Right renal pelvis (tissue), 4 donors: ENCODE measurements at regions not wholly inside any gene's neighbourhood (a gene's known extent, or its start where the extent isn't known, plus 50 kb on each side); places are given as distances from the start of the nearest gene placed in this dataset.

Source experiments
- DNase-seq, 4 donors: peaks; one replicate each; pipeline ENCODE4 v3.0.0-alpha.2; 2013; ENCODE audit warnings: low read depth in 4 of 4, low spot score in 3 of 4, missing footprints in 1 of 4

DNA sequence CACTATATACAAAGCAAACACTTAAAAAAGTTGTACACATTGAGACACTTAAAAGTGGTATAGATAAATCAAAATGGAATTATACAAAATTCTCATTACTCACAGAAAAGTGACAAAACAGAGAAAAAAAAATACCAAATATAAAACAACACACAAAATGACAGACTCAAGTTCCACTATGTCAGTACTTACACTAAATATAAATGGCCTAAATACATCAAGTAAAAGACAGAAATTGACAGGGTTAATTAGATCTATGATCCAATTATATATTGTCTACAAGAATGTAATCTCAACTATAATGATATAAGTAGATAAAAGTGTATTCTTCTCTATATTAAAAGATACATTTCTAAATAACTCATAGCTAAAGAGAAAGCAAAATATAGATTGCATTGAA, 401.6 kb upstream of the PFKP start:
- DNase-seq = no peak

DNA sequence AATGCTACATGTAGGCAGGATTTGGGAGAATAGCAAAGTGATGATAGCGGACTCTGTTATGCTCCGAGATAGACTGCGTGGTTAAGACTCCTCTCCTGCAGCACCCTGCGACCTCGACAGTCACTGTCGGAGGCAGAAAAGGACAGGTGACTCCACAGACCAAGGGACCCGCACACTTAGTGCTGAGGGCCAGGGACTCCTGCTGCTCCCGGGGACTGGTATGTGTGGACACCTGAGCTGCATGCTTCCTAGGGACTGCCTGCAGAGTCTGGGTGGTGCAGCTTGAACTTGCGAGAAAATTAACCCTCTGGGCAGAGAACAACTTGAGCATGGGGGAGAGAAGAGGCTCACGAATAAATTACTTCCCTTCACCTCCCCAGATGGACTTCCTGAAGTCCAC, 407.1 kb upstream of the PFKP start:
- DNase-seq = no peak

DNA sequence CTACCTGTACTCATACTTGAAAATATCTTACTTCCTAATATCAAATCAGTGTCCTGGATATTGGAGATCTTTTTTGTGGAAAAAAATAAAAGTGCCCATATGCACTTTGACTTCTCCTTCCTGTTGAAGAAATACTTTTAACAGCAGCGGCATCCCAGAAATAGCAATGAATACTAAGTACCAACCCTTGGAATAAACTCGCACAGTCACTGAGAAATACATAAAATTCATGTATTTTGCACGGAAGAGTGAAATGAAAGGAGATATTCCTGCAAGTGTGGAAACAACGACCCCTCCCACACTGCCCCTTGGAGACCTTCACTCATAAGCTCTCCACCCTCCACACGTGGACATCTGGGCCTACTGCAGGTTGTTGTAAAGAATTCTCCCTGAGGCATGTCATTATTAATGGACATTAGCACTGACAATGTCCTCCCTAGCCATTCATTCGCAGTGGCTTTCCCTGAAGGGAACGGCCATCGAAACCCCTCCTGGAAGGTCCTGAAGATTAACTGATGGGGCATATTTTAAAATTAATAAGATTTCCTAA, 407.6 kb upstream of the PFKP start:
- no peak for DNase-seq

DNA sequence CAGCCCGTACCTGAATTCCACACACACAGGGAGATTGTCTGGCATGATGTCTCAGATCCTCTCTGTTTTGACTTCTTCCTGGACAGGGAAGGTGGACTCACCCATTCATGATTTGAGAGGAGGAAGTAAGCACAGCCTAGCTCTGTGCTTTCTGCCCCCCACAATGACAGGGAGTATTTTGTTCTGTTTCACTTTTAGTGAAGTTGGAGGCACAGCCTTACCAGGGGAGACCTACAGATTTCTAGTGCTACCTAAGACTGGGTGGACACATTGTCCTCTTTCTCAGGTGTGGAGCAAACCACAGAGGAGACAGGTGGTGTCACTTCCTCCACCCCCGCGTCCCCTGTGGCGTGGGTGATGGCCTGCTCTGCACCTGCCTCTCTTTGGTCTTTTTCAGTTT, 408.6 kb upstream of the PFKP start:
- DNase-seq = no peak

DNA sequence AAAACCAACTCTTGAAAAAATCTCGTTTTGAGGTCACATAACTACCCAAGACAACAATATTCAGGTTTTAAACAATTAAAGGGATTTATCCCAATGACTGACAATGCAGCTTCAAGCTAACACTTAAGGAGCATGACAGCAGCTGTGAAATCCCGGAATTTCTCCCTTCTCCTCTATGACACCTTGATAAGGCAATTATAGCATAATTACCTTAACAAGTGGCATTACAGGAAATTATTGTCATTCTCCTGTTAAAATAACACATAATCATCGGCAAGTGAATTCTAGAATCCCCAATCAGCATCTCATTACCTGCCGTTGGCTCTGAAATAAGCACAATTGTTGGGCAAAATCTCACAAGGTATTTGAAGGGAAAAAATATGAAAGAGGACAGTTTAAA, 417.0 kb upstream of the PFKP start:
- no peak for DNase-seq

DNA sequence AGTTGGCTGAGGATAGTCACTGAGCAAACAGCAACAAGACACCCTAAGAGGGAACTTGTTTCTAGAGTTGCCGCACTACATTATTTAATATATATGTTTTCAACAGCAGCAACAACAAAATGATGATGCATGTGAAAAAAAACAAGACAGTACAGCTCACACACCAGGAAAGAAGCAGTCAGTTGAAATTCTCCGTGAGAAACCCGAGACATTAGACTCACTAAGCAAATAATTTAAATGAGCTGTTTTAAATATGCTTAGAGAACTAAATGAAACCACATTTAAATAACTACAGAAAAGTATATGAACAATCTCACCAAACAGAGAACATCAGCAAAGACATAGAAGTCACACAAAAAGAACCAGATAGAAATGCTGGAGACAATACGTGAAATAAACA, 426.3 kb upstream of the PFKP start:
- no peak for DNase-seq

DNA sequence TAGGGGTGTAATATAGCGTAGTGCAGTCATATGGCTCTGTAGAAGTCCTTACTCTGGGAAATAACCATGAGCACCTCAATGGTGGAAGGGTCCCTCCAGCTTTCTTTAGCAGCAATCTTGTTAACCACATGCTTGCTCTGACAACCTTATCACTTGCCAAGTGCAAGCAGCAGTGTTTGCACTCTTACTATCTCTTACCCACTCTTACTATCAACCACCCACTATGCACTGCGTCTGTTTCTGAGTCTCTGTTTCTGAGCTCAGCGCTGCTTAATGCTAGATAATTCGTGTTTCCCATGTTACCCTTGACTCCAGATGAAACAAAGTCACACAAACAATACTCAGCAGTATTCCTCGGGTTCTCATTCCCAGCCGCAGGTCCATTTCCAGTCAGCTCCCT, 433.7 kb upstream of the PFKP start:
- DNase-seq = no peak

DNA sequence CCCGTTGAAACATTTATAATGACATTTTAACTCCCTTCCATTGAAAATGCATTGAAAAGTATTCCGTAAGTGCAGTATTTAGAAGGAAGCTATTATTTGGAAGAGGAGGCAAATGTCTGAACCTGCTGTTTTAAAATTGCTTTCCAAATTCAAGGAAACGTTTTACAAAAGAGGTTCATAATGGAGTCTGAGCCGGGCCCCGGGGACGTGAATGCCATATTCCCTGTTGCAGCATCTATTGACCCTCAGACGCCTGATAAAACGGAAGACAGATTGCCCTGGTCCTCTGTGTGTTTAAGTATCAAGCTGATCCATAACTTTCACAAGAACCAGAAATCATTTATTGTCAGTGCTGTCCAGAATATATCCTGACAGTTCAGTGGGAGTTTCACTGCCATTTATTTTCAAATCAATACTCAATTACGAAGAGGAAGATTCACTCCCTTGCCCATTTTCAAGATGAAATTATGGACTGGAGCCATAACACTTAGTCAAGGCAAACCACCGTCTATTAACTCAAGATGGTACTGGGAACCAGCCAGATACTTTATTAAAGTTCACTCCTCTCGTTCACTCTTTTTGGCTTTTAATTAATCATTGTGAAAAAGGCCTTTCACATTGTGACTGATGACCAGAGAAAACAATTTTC, 435.7 kb upstream of the PFKP start:
- DNase-seq = no peak

DNA sequence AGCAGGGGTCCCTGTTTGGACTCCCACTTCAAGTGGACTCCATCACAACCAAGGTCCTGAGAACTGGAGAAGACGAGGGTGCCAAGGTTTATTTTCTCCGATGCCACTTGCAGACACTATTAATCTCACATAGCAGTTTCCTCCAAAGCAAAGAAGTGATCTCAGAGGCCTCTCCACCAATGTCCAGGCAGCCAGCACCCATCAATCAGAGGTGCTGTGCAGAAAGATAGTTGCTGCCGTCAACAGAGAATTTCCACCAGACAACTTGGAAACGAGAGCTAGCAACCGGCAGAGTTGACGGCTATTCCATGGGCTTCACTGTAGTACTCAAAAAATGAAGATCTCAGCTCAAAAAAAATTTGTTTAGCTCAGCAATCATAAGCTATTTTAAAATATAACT, 438.6 kb upstream of the PFKP start:
- DNase-seq = no peak

DNA sequence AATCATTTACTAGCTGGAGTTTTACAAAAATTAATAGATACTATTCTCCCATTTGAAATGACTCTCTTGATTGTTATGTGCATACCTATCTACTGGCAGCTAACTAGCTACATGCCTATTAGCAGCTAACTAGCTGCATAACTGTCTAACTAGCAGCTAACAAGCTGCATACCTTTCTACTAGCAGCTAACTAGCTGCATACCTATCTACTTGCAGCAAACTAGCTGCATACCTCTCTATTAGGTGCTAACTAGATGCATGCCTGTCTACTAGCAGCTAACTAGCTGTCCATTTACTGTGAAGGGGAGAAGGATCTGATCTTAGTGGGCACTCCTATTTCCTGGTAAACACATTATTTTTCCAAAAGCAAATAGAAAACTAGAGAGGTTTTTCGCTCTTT, 439.4 kb upstream of the PFKP start:
- DNase-seq = no peak

DNA sequence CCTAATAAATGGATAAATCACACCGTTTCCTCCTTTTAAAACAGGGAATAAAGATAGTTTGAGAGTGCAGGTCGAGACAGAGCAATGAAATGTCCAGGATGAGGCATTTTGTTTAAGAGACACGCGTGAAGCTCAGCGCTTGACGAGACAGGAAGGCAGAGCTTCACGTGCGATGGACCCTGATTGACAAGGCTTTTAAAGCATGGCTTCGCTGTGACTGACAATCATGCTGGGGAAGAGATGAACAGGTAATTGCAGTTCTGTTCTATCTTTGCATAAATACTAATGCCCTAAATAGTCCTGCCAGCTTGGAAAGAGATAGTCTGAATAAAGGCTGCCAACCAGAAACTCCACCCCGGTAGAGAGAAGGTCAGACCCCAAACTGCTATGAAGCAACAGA, 442.3 kb upstream of the PFKP start:
- DNase-seq = no peak

DNA sequence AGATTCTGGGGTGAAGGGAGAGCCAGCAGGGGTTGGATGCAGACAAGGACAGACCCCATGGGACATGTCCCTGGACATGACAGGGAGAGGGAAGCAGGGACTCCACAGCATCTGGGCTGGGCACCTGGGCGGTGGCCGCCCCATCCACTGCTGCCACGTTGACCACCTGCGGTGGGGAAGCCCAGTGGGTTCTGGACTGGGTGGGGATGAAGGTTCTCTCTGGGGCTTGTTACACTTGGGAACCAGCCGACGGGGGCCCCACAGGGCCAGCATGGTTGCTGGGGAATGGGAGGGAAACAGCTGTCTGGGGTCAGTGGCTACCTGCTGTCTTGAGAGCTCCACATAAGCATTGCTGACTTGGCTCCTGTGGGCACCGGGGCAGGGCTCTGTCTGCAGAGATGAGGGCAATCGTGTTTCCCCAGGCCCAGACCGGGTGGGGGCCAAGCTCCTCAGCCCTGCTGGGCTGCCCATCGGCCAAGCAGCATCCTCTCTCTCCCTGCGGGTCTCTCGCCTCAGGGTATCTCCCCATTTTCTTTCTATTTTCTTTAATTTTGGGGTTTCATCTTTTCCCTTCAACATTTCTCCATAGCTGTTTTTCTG, 443.6 kb upstream of the PFKP start:
- no peak for DNase-seq

DNA sequence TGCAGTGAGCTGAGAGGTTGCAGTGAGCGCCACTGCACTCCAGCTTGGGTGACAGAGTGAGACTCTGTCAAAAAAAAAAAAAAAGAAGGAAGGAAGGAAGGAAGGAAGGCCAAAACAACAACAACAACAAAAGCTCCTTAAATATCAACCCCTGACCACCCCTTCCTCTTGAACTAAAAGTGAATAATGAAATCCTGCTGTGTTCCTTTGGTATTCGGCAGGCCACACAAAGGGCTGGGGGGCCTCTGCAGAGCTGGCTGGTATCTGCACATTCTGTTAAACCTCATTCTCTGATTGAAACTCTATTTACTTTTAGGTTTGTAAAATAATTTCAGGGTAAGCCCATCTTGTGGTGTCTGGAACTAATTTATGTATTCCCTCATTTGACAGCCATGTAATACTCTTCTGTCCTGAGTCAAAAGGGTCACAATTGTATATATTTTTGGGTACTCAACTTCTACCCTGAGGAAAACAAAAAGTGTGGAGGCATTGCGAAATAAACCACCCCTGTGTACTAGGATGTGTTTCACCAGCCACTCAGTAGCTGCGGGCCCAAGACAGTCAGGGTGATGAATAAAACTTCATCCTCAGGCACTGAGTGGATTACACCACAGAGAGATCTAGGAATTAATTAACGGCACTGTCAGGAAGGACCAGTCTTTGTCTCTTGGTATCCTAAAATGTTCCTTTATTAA, 446.4 kb upstream of the PFKP start:
- DNase-seq = no peak

DNA sequence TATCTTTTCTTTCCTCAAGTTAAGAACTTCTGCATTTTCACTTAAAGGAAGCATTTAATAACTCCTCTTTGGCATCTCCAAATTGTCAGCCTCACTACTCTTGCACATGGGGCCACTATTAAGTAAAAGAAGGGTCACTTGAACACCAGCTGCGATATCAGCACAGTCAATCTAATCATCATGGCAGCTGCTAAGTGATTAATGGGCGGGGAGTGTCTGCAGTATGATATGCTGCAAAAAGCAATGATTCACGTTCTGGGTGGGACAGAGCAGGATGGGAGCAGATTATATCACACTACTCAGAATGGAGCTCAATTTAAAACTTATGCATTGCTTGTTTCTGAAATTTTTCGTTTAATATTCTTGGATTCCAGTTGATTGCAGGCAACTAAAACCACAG, 447.4 kb upstream of the PFKP start:
- no peak for DNase-seq

DNA sequence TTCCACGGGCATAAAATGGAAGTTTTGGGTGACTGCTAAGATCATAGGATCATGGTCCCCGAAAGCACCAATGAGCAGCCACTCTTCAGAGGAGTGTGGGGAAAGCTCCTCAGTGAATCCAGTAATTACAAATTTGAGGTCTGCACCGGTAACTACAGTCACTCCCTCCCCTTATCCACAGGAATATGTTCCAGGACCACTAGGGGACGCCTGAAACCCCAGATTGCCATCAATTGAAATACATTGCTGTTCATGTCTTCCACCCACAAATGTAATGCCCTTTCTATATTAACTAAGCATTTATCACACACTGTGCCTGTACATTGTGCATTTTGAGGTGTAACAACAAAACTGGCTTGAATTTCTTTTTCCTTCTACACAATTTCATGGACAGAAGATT, 447.9 kb upstream of the PFKP start:
- peak; percentile 10 to 28 (median 20) for DNase-seq

DNA sequence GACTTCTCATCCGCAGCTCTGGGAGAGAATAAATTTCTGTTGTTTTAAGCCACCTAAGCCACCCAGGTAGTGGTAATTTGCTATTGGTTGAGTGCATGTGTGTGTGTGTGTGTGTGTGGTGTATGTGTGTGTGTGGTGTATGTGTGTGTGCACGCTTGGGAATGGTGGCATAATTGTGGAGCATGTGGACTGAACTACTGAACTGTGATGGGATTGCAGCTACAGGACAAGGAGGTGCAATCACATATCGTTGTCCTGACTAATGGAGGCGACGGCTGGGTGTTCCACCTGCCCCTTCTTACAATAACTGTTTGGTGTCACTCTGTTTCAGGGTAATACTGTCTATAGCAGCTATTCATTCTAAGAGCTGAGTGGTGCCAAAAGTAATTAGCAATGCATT, 448.7 kb upstream of the PFKP start:
- DNase-seq = no peak

DNA sequence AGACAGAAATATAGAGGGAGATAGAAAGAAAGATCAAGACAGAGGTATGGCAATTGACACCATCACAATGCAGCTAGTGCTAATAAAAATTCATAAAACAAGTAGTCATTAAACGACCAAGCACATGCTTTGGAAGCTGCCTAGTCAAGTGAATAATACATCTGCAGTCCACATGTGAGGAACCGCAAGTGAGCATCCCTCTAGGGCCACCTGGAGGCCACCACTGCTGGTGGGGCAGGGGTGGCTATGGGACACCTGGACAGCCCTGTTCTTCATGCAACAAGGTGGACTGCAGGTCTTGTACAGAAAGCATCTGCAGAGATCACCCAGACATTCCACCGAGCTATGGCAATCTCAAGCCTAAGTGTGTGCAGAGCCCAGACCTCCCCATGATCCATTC, 451.1 kb upstream of the PFKP start:
- DNase-seq = no peak

DNA sequence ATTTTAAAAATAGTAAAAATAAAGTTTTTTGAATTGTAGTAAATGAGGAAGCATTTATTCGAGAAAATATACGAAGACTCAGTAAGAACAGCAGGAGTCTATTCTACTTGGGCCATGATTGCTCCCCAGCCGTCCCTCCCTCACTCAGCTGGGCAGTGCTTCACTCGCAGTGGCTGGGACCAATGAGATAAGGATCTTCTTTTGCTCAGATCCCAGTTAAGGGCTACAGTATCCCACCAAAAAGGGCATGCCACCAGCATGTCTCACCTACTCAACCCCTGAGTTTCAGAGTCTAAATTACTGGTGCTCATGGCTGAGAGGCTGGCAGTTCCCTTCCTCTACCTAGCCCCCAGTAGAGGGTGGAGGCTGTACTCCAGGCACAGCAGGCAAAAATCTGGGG, 455.7 kb upstream of the PFKP start:
- no peak for DNase-seq

DNA sequence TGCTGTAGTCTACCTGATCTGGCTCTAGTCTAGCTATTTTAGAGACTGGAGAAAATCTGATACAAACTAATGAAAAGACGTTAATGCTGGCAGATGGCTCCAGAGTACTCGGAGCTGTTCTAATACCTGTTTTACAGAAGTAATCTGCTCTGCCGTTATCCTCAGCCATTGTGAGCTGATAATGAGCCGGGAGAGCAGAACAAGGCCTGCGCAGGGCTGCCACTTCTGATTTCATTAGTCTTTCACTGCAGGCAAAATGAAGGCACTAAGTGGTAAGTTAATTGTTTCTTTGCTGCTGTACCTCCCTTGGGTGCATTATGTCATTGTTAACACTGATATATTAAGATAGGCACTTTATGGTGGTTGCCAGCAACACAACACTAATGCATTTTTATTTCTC, 456.4 kb upstream of the PFKP start:
- DNase-seq = no peak

DNA sequence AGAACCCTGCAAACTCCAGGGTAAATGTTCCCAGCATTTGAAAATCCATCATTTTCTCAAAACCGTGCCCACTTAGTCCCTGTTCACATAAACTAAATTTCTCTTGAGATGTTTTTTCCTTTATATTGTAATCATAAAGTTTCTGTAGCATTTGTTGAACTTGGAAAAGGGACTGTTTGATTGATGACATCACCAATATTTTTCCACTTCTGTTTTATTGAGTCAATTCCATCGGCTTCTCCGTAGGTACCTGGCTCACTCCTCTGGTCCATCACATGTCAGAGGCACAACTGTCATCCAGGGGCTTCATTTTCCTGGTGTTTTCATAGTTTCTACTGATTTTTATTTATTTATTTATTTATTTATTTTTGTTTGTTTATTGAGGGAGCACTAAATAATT, 462.5 kb upstream of the PFKP start:
- no peak for DNase-seq

DNA sequence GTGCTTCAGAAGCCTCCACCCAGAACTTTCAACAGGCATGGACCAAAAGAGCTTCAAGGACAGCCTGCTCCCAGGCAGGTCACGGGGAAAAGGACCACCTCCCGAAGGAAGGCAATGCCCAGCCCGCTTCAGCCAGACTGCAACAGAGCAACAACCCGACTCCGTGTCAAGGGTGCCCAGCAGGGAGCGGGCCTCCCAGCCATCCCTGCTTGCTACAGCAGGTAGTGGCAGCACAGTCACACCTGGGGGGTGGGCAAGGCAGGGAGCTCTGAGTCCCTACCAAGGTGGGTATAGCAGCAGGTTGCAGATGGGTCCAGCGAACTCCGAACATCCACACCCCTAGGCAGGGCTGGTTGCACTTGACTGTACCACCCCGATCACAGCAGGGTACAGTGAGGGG, 467.8 kb upstream of the PFKP start:
- DNase-seq = no peak
